ENCODE measurements at regions not wholly inside any gene's neighbourhood (a gene's known extent, or its start where the extent isn't known, plus 50 kb on each side); places are given as distances from the start of the nearest gene placed in this dataset.

DNA sequence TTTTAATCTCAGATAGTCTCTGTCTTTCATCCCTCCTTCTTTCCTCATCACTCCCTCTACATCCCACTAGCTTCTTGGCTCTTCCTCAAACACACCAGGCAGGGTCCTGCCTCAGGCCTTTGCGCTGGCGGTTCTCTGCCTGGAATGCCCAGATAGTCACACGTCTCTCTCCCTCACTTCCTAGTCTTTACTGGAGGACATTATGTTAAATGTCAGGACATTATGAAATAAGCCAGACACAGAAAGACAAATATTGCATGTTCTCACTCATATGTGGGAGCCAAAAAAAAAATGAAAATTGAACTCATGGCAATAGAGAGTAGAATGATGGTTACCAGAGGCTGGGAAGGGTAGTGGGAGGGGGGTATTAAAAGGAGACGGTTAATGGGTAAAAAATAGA lies 442.0 kb downstream of the MED13L start:
- TF ChIP-seq, protein P1, sequence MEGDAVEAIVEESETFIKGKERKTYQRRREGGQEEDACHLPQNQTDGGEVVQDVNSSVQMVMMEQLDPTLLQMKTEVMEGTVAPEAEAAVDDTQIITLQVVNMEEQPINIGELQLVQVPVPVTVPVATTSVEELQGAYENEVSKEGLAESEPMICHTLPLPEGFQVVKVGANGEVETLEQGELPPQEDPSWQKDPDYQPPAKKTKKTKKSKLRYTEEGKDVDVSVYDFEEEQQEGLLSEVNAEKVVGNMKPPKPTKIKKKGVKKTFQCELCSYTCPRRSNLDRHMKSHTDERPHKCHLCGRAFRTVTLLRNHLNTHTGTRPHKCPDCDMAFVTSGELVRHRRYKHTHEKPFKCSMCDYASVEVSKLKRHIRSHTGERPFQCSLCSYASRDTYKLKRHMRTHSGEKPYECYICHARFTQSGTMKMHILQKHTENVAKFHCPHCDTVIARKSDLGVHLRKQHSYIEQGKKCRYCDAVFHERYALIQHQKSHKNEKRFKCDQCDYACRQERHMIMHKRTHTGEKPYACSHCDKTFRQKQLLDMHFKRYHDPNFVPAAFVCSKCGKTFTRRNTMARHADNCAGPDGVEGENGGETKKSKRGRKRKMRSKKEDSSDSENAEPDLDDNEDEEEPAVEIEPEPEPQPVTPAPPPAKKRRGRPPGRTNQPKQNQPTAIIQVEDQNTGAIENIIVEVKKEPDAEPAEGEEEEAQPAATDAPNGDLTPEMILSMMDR (IDR thresholded peaks at IDR 0.05), result no peak
- no peak for TF ChIP-seq POLR2A (IDR thresholded peaks at IDR 0.05)

Data from thyroid gland (tissue), 4 donors.